HG02588 (cell line): ENCODE measurements at regions not wholly inside any gene's neighbourhood (a gene's known extent, or its start where the extent isn't known, plus 50 kb on each side); places are given as distances from the start of the nearest gene placed in this dataset.

Experiments
- ATAC-seq: cut with Tn5 transposase; IDR thresholded peaks from one replicate; pipeline ENCODE4 v1.9.1; 2021; ENCODE audit warnings: mild to moderate bottlenecking, moderate library complexity; ENCODE audit not compliant: unreplicated experiment

- no peak for ATAC-seq
Measured at GRCh38 chr5:159638954-159639559, 277.2 kb upstream of the ADRA1B start.

DNA sequence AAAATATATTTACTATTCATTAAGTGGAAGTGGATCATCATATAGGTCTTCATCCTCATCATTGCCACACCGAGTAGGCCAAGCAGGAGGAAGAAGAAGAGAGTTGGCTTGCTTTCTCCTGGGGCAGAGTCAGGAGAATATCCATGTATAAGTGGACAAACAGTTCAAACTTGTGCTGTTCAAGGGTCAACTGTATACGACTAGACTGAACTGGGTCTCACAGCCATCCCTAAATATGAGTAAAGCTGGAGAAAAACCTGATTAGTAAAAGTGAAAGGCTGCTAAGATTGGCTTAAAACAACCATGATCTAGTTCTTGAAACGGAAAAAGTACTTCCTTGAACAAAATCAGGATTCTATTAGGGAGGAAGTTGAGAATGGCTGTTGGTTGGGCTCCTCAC lies 276.7 kb upstream of the ADRA1B start:
- ATAC-seq, result no peak

DNA sequence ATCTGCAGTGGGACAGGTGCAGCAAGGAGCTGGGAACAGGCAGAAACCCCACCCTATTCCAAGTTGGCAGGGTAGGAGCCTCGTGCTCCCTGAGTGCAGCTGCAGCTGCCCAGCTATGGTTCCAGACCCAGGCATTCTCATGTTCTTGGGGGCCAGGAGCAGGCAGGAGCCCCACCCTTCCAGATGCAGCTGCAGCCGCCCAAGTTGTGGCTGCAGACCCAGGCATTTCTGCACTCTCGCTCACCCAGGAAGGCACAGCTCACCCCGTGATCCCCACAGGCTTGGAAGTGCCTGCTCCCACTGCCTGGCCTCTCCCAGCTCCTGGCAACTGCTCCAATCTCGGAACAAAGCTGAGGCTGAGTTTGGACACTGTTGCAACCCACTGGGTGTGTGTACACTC lies 275.8 kb upstream of the ADRA1B start:
- no peak for ATAC-seq

GRCh38 chr5:159640921-159641320 lies 275.4 kb upstream of the ADRA1B start:
- no peak for ATAC-seq

DNA sequence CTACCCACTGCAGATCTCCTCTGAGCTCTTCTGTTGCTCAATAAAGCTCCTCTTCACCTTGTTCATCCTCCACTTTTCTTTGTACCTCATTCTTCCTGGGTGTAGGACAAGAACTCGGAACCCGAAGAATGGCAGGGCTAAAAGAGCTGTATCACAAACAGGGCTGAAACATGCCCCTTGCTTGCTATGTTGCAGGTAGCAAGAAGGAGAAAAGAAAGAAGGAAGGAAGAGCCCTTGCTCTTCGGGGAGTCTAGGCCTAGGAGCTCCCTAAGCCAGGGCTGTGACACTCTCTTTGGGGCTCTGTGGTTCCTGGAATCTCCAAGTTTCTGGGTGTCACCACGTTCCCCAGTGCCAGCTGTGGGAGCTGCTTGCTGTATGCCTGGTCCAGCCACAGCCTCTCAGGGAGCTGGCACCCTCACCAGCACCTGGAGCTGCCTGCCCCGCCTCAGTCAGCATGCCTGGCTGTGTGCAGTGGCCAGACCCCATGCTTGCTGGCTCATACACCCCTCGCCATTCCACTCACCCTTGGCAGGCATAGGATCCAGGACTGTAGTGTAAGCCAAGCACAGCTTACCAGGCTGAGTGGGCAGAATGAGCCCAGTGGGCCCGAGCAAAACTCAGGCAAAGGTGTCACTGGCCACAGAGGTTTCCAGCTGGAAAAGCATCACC lies 274.8 kb upstream of the ADRA1B start:
- ATAC-seq, result no peak

- no peak for ATAC-seq
Measured at GRCh38 chr5:159642379-159642778, 273.9 kb upstream of the ADRA1B start.

DNA sequence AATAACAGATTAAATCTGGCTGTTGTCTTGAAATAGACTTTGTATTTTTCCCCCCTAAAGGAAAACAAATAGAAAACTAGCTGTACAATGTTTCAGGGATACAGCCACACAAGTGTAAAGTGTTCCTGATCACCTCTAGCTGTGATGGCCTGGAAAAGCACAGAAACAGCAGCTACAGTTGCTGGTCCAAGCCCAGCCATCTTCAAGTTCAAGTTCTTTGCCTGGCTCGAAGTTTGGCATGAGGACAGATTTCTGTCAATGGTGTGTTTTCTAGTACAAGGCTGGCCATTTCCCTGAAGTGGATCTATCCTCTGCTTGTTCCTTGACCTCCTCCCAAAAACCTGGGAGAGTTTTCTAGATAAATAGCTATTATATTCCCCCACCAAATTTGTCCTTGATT lies 272.2 kb upstream of the ADRA1B start:
- ATAC-seq, result no peak

- ATAC-seq, result no peak
Measured at GRCh38 chr5:159645179-159645846, 271.0 kb upstream of the ADRA1B start.

DNA sequence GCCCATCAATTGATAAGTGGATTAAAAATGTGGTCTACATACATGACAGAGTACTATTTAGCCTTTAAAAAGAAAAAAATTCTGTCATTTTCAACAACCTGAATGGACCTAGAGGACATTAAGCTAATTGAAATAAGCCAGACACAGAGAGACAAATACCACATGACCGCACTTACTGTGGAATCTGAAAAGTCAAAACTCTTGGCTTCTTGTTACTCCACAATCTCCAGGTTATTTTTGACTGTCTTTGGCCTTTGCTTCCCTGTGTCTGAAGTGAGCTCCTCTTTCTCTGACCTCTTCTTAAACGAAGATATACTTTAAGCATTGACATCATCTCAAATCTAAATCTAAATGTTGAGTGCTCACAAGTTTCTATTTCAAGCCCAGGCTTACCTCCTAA lies 265.5 kb upstream of the ADRA1B start:
- ATAC-seq, result no peak

GRCh38 chr5:159655757-159656409 lies 260.4 kb upstream of the ADRA1B start:
- no peak for ATAC-seq

DNA sequence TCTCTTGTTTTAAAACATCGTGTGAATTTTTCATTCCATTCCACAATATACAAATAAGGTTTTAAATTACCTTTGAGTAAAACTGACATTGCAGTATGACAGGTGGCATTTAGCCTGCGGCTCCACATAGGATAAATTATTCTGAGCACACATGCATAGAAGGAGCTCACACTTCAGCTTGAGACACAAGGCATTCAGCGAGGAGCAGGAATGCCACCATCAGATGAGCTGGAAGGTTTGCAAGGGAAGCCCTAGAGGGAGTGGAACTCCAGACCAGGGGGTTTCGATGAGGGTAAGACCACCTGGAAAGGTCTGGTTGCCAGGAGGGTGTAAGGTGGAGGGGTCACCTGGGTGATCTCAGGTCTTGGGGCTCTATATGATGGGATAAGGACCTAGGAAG lies 259.0 kb upstream of the ADRA1B start:
- no peak for ATAC-seq

GRCh38 chr5:159657771-159658170 lies 258.5 kb upstream of the ADRA1B start:
- ATAC-seq, result no peak

GRCh38 chr5:159658266-159658925 lies 257.9 kb upstream of the ADRA1B start:
- ATAC-seq, result no peak

DNA sequence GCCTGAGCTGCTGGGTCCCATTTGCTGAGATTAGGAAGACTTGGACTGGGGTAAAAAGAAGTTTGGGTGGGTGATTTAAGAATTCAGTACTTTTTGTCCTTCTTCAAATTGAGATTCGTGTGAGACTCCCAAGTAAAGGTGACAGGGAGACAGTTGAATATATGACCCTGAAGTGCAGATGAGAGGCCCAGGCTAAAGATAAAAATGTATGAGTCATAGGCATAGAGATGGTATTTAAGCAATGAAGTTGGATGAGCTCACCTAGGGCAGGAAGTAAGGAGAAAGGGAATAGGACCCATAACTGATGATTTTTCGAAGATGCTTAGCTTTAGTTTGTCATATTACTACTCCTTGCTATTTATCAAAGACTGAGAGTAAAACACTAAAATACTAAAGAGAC lies 255.9 kb upstream of the ADRA1B start:
- ATAC-seq, result no peak

DNA sequence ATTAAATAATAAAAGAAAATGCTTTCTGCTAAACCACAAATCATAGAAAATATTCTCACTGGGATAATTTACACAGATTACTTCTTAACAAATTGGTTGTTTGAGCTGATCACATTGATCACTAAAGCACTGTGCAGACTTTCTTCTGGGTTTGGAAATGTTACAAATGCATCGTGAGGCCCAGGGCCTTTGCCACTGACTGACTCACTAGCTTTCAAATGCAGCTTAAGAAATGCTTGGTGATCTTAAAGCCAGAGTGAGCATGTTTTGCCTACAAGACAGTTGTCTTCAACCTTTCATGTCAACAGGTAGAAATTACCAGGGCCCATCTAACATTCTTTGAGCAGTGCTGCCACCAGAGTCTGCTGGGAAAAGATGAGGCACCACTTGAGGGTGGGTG lies 252.3 kb upstream of the ADRA1B start:
- no peak for ATAC-seq

GRCh38 chr5:159667286-159667685 lies 249.0 kb upstream of the ADRA1B start:
- no peak for ATAC-seq

GRCh38 chr5:159668556-159668955 lies 247.7 kb upstream of the ADRA1B start:
- no peak for ATAC-seq

GRCh38 chr5:159669559-159669958 lies 246.7 kb upstream of the ADRA1B start:
- ATAC-seq, result no peak

DNA sequence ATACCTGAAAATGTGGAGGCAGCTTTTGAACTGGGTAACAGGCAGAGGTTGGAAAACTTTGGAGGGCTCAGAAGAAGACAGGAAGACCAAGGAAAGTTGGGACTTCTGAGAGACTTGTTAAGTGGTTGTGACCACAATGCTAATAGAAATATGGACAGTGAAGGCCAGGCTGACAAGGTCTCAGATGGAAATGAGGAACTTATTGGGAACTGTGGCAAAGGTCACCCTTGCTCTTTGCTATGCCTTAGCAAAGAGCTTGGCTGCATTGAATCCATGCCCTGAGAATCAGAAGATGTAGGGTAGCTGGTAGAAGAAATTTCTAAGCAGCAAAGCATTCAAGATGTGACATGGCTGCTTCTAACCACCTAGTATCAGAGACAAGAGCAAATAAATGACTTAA lies 244.4 kb upstream of the ADRA1B start:
- no peak for ATAC-seq

DNA sequence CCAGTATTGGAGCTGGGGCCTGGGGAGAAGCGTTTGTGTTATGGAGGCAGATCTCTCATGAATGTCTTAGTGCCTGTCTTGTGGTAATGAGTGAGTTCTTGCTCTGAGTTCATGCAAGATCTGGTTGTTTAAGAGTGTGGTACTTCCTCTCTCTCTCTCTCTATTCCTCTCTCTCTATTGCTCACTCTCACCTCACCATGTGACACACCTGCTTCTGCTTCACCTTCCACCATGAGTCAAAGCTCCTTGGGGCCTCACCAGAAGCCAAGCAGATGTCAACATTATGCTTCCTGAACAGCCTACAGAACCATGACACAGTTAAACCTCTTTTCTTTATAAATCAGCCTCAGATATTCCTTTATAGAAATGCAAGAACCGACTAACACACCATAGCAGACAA lies 242.7 kb upstream of the ADRA1B start:
- no peak for ATAC-seq

GRCh38 chr5:159678657-159679392 lies 237.5 kb upstream of the ADRA1B start:
- no peak for ATAC-seq
